ENCODE measurements at regions not wholly inside any gene's neighbourhood (a gene's known extent, or its start where the extent isn't known, plus 50 kb on each side); places are given as distances from the start of the nearest gene placed in this dataset.

- no peaks in the 10 kb centered on the region for H3K4me1 ChIP-seq (ENCODE audit: insufficient read depth, low read length)
- no peak overlapping the region for H3K14ac ChIP-seq (ENCODE audit: insufficient read depth, low read length)
- H3T11ph ChIP-seq (ENCODE audit: low read length), result no peak overlapping the region
- no peaks in the 10 kb centered on the region for H3K4me1 Mint-ChIP-seq
- no peak for DNase-seq
- no peaks in the 10 kb centered on the region for H3K9me3 ChIP-seq (ENCODE audit: control insufficient read depth, low read depth, low read length)
- H3K36me3 Mint-ChIP-seq (ENCODE audit: insufficient read depth in 1 of 3, low read depth in 3 of 3), result no peaks in the 10 kb centered on the region
- no peak overlapping the region for H2AK5ac ChIP-seq (ENCODE audit: insufficient read length, low read length)
- no peaks in the 10 kb centered on the region for H3K27me3 ChIP-seq (ENCODE audit: insufficient read depth, low read length)
- H3K9me3 Mint-ChIP-seq, result peaks cover 0 to 29% of the 10 kb centered on the region in 2 experiments; a peak in 2 of 5 replicates
- H3K23ac ChIP-seq (ENCODE audit: insufficient read length, low read depth, low read length), result no peak overlapping the region
- H4K8ac ChIP-seq (replicated peaks; ENCODE audit: insufficient read length, low read depth, low read length), result no peak overlapping the region
- no peak overlapping the region for H2BK12ac ChIP-seq (ENCODE audit: insufficient read length, low read depth, low read length)
- no peaks in the 10 kb centered on the region for H3K23me2 ChIP-seq (ENCODE audit: insufficient read length, low read depth, low read length, poor library complexity, severe bottlenecking)
- H3K56ac ChIP-seq (ENCODE audit: insufficient read length, low read depth, low read length), result no peak overlapping the region
- H3K79me2 ChIP-seq (ENCODE audit: insufficient read depth, low read length), result no peaks in the 10 kb centered on the region
- no peak overlapping the region for H2BK15ac ChIP-seq (ENCODE audit: low read depth, low read length)
- no peaks in the 10 kb centered on the region for H3K79me1 ChIP-seq (ENCODE audit: insufficient read depth, low read depth, low read length, poor library complexity, severe bottlenecking)
- no peak overlapping the region for H2AFZ ChIP-seq (ENCODE audit: low read length)
- no peaks in the 10 kb centered on the region for H4K20me1 ChIP-seq (ENCODE audit: control insufficient read depth, insufficient read depth, insufficient read length)
- no peak for TF ChIP-seq CTCF (conservative IDR thresholded peaks at IDR 0.05)
- no peak overlapping the region for H3K27ac Mint-ChIP-seq
- no peak overlapping the region for H3K4me3 Mint-ChIP-seq
- H2BK5ac ChIP-seq (ENCODE audit: insufficient read length, low read length), result no peak overlapping the region
- WGBS (ENCODE audit: extremely low coverage, insufficient read length, low lambda C conversion rate), result no CpG with 5 or more reads among the region's 2 CpGs
- H3K9ac ChIP-seq (ENCODE audit: extremely low read depth, insufficient read length, low read length), result no peak overlapping the region
- no peak overlapping the region for H3K4ac ChIP-seq (ENCODE audit: low read depth, low read length)
- no peak overlapping the region for H2BK120ac ChIP-seq (ENCODE audit: low read depth, low read length, poor library complexity, severe bottlenecking)
- H3K27ac ChIP-seq (ENCODE audit: insufficient read length, low read depth, low read length), result no peak overlapping the region
- no peak overlapping the region for H4K5ac ChIP-seq (ENCODE audit: insufficient read length, low read depth, low read length)
- no peak overlapping the region for H2BK20ac ChIP-seq (ENCODE audit: low read depth, low read length, poor library complexity, severe bottlenecking)
- H3K4me2 ChIP-seq (ENCODE audit: insufficient read depth, insufficient read length, low read length), result no peak overlapping the region
- H4K91ac ChIP-seq (ENCODE audit: insufficient read length, low read depth, low read length), result no peak overlapping the region
- H3K18ac ChIP-seq (ENCODE audit: insufficient read length, low read depth, low read length), result no peak overlapping the region
- peaks cover 2% of the 10 kb centered on the region; the same call in 1 of the 2 replicates for H3K27me3 Mint-ChIP-seq (ENCODE audit: low read depth)
Observed at GRCh38 chr5:75828029-75828428, 110.8 kb upstream of the POC5 start.

Measured in H9 (cell line).